ENCODE measurements at regions not wholly inside any gene's neighbourhood (a gene's known extent, or its start where the extent isn't known, plus 50 kb on each side); places are given as distances from the start of the nearest gene placed in this dataset.

GRCh38 chr9:115210699-115211098 lies 92.7 kb upstream of the TNC start:
- no peak for FAIRE-seq

GRCh38 chr9:115211413-115212124 lies 93.6 kb upstream of the TNC start:
- no peak for FAIRE-seq

DNA sequence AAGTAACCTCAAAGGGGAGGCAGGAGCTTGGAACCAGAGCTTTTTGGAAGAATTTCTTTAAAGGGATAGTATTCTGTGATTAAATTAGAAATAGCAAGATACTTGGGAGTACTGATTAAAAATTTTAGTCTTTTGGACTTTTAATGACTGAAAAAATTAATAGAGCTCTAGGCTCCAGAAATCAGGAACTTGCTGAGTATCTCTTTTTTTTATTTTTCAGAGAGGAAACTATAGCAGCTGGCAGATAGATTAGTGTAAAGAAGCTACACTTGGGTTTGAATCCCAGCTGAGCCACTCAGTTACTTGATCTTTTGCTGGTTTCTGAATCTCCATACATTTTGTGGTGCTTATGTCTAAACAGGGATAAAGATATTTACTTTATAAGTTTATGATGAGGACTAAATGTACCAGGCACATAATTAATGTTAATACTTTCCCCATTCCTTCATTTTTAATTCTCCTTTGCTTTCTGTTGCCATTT lies 94.2 kb upstream of the TNC start:
- no peak for FAIRE-seq

DNA sequence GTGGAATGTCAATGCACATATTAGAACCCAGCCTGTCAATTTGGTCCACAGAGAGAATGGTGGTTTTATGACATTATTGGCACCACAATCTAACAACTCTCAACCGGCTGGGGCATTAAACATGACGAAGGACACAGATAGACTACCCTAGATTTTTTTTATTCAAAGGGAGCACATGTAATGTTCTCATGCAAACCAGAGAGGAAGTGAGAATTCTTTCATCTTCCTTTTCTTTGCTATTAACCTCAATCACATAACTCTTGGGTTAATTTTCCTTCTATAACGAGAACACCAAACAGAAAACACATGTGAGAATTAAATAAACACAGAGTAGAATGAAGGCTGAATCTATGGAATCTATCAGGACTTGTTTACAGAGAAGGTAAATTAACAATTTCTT lies 94.9 kb upstream of the TNC start:
- no peak for FAIRE-seq

GRCh38 chr9:115213818-115214334 lies 95.9 kb upstream of the TNC start:
- no peak for FAIRE-seq

- no peak for FAIRE-seq
Observed at GRCh38 chr9:115216873-115217272, 98.9 kb upstream of the TNC start.

- FAIRE-seq, result no peak
Observed at GRCh38 chr9:115220319-115221005, 102.5 kb upstream of the TNC start.

DNA sequence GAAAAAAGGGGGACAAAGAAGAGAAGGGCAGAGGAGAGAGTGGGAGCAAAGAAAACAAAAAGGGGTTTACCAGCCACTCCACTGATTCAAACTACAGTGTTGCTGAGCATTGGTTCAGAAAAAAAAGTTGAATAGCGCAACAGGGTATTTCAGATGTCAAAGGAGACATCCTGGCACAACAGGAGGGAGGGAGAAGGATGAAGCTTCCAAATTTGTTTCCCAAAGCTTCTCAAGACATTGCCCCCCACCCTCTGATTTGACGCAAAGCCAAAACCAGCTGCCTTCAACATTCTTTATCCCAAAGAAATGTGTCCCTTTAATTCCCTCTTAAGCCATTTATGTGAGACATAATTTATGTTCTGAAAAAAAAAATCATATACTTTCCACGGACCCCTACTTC lies 105.5 kb upstream of the TNC start:
- no peak for FAIRE-seq

DNA sequence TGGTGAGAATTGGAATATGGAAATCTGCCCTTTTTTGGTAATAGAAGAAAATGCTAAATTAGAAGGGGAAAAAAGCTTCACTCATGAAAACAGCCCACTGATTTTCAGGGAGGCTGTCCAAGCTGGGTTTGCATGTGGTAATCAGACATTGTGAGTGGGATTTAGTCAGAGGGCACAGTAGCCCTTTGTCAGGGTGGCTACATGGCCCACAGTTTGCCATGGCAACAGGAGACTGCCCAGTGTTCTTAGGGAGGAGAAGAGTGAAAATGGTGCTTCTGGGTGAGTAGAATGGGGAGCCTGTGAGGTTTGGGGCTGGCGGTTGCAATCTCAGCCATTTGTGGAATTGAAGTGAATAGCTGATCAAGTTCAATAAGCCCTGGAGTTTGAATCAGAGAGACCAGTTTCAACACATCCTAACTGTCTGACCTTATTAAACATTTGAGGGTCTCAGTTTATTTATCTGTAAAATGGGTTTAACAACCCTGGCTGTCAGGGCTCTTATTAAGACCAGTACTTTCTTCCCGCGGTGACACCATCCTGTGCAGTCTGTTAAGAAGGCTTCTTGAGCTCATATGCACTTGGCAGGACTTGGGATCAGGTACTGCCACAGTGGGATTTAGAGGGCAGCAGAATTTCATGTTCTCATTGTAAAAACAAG lies 107.6 kb upstream of the TNC start:
- FAIRE-seq, result no peak

DNA sequence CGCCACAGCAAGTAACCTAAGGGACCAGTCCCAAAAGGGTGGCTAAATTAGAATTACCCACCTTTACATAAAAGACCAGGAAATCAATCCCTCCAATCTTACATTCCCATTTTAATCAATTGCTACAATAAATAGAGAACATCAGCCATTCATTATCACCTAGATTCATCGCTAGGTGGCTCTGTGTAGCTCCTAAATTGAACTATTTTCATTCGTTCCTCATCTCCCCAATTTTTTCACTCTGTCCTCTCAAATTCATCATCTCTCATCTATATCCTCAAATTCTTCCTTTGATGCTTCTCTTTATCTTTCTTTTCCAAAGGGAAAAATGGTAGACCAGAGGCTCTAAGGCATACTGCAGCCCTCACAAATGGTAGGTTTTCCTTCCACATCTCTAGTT lies 108.2 kb upstream of the TNC start:
- no peak for FAIRE-seq

DNA sequence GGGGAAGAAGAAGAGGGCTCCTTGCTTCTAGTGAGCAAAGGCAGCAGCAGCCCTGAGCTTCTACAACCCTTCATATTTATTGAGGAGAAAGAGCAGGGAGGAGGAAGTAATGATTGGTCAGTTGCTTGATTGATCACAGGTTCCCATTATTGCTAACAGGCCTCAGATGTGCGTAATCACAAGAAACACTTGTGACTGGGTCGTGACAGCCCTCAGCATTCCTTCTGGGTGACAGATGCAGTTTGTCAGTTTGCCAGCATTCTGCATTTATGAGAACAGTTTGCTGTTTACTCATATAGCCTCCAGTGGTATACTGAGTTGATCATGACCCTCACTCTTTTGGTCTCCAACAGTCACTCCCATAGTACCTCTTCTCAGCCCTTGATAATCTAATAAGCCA lies 111.5 kb upstream of the TNC start:
- no peak for FAIRE-seq

DNA sequence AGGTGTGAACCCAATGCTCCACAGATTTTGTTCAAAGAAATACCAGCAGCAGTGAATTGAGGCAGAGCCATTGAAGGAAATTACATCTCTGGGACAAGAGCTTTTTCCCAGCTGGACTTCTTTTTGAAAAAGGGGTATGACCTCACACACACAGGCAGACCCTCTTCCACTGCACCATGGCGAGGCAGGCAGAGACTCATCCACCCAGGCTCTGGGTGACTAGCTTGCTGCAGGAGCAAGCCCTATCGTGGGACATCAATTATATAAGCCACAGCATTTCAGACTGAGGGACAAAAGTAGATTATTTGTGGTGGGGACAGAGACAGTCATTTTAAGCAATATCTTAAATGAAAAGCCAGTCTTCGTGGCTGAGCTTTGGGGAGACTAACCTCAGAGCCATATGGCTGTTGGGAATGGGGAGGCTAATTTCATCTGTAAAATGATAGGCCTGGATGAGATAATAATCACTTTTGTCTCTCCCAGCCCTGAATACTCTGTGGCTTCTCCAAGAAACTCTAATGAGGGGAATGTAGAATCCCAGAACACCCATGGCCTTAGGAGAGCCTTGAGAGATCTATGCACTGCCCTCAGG lies 113.1 kb upstream of the TNC start:
- FAIRE-seq, result no peak

DNA sequence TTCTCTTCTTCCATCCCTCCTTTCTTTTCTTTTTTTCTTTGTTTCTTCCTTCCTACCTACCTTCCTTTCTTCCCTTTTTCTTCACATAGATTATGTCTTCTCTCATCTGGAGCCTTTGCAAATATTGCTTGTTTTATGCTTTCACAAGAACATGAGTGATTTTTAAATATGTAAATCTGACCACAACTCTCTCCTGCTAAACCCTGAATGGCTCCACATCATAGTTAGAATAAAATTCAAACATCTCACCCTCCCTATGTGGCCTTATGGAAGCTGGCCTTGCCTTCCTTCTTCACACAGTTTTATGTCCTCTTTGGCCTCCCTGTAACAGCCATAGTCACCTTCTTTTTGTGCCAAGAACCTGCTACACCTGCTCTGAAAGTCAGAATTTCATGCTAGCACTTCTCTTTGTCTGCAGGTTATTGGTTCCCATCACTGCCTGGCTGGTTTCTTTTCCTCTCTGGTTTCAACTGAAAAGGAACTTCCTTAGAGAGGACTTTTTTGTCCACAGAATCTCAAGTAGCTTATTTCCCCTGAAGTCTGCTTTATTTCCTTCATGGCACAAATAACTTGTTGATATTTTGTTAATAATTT lies 114.3 kb upstream of the TNC start:
- no peak for FAIRE-seq

- no peak for FAIRE-seq
Observed at GRCh38 chr9:115234094-115234493, 116.1 kb upstream of the TNC start.

DNA sequence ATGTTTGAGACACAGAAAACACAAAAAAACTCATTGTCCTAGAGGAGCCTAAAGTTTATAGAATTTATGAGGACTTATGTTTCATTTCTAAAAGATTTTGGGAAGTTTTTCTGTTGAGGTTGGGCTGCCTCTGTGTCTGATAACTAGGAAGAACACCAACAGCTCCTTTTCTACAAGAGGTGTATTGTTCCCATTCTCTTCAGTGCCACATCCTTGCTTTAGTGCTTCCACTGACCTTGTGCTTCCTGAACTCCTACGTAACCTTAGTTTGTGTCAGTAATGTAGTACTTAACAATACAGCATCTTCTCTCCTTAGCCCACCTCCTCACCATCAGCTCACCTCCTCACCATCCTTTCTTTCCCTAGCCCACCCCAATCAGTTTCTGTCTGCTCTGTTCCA lies 117.3 kb upstream of the TNC start:
- FAIRE-seq, result no peak

- no peak for FAIRE-seq
Observed at GRCh38 chr9:115237385-115237998, 119.5 kb upstream of the TNC start.

GRCh38 chr9:115240676-115241075 lies 122.7 kb upstream of the TNC start:
- no peak for FAIRE-seq

DNA sequence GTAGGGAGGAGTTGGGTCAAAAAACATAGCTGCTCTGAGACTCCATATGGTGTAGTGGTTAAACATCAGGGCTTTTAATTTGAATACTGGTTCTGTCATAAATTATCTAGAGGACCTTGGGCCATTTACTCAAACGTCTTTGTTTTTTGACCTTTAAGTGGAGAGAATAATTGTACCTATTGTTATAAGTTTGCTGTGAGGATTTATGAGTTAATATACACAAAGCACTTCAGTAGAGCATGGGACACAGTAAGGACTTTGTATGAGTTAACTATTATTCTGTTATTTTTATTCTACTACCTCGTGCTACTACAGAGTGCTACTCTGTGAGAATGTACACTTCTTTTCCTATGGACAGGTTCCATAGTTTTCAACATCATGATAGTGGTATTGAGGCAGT lies 123.7 kb upstream of the TNC start:
- FAIRE-seq, result no peak

DNA sequence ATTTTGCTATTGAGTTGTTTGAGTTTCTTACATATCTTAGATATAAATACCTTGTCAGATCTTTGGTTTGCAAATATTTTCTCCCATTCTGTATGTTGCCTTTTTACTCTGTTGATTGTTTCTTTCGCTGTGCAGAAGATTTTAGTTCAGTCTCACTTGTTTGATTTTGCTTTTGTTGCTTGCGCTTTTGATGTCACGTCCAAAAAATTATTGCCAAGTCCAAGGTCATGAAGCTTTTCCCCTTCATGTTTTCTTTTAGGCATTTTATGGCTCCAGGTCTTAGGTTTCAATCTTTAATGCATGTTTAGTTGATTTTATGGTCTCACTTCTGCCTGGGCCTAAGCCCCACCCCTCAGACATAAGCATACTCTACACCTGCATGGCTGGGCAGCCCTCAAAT lies 131.5 kb upstream of the TNC start:
- no peak for FAIRE-seq

DNA sequence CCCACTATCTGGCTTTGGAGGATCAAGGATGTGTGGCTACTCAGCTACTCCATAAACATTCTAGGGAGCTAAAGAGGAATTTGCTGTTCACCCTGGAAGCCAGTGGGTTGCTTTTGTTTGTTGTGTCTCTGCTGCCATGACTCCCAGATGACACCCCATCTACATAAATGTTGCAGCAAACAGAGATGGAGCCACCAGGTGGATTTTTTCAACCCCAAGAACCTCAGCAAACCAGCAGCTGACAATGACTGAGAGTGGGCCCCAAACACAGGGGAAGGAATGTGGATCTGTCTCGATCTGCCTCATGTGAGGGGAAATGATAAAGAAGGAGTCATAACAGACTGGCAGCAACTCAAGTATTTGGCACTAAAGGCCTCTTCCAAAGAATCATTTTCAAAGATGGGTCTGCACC lies 132.7 kb upstream of the TNC start:
- no peak for FAIRE-seq

GRCh38 chr9:115254287-115255180 lies 136.6 kb upstream of the TNC start:
- FAIRE-seq, result no peak

DNA sequence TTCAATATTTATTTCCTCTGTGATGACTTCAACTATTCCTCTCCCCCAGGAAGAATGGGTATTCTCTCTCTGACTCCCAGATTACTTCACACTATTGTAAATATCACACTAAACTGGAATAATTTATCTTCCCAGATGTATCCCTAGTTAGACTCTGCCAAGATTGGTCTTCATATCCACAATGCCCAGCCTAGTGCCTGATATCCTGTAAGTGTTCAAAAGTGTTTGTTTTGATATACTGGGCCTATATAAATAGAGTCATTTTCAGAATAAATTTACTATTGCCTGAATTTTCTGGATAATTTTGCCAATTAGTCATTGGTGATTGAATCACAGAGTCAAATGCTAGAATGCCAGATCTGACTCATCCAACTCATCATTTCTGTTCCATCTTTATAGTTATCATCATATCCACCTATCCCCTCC lies 143.7 kb upstream of the TNC start:
- no peak for FAIRE-seq
